ENCODE measurements at regions not wholly inside any gene's neighbourhood (a gene's known extent, or its start where the extent isn't known, plus 50 kb on each side); places are given as distances from the start of the nearest gene placed in this dataset.

GRCh38 chr2:129757366-129757914 lies 222.0 kb upstream of the RAB6C start:
- intact Hi-C loops (cut with DNase I, micrococcal nuclease) = no loop called here
- no peak for TF ChIP-seq CTCF (IDR thresholded peaks at IDR 0.05)

GRCh38 chr2:129757915-129758783 lies 221.3 kb upstream of the RAB6C start:
- no peaks in the 10 kb centered on the region for H3K36me3 Mint-ChIP-seq (ENCODE audit: low read depth)
- Histone ChIP-seq H3K9me3 (ENCODE audit: control insufficient read depth in 1 of 2, insufficient read depth in 1 of 2, low read length in 2 of 2) (peaks cover 0 to 20% of the 10 kb centered on the region in 2 experiments), H3K27me3 (ENCODE audit: control insufficient read depth in 1 of 2, insufficient read depth in 2 of 2, low read length in 2 of 2) (no peaks in the 10 kb centered on the region), H3K36me3 (ENCODE audit: insufficient read depth, low read length) (no peaks in the 10 kb centered on the region), H3K27ac (ENCODE audit: low read depth in 1 of 2, low read length in 2 of 2) (no peak overlapping the region), H3K4me3 (ENCODE audit: low read length) (no peak overlapping the region), H3K4me1 (ENCODE audit: insufficient read depth, low read length) (no peaks in the 10 kb centered on the region)
- DNase-seq (no peak), ATAC-seq (ENCODE audit: poor library complexity) (no peak)
- no peaks in the 10 kb centered on the region for H3K9me3 Mint-ChIP-seq
- TF ChIP-seq CTCF (IDR thresholded peaks at IDR 0.05) = no peak
- peaks cover 5% of the 10 kb centered on the region for H3K27me3 Mint-ChIP-seq
- H3K4me1 Mint-ChIP-seq (ENCODE audit: low read depth) = no peaks in the 10 kb centered on the region
- H3K4me3 Mint-ChIP-seq = no peak overlapping the region
- CTCF ChIA-PET = no interaction called here
- intact Hi-C loops (cut with DNase I, micrococcal nuclease) = no loop called here
- POLR2A ChIA-PET = no interaction called here
- no peak overlapping the region for H3K27ac Mint-ChIP-seq

More at GRCh38 chr2:129757366-129757914, 222.0 kb upstream of the RAB6C start:
- H3K9me3 Mint-ChIP-seq = no peaks in the 10 kb centered on the region
- POLR2A ChIA-PET = no interaction called here
- H3K27ac Mint-ChIP-seq = no peak overlapping the region
- ATAC-seq (ENCODE audit: poor library complexity) = no peak
- Histone ChIP-seq H3K36me3 (ENCODE audit: insufficient read depth, low read length) (no peaks in the 10 kb centered on the region), H3K4me1 (ENCODE audit: insufficient read depth, low read length) (no peaks in the 10 kb centered on the region), H3K27me3 (ENCODE audit: control insufficient read depth in 1 of 2, insufficient read depth in 2 of 2, low read length in 2 of 2) (no peaks in the 10 kb centered on the region), H3K4me3 (ENCODE audit: low read length) (no peak overlapping the region), H3K9me3 (ENCODE audit: control insufficient read depth in 1 of 2, insufficient read depth in 1 of 2, low read length in 2 of 2) (peaks cover 0 to 18% of the 10 kb centered on the region in 2 experiments), H3K27ac (ENCODE audit: low read depth in 1 of 2, low read length in 2 of 2) (no peak overlapping the region)
- no peaks in the 10 kb centered on the region for H3K36me3 Mint-ChIP-seq (ENCODE audit: low read depth)
- H3K4me3 Mint-ChIP-seq = no peak overlapping the region
- DNase-seq = no peak
- H3K4me1 Mint-ChIP-seq (ENCODE audit: low read depth) = no peaks in the 10 kb centered on the region
- CTCF ChIA-PET = no interaction called here
- peaks cover 5% of the 10 kb centered on the region for H3K27me3 Mint-ChIP-seq

GRCh38 chr2:129758784-129759471 lies 220.5 kb upstream of the RAB6C start:
- Mint-ChIP-seq H3K4me3 (no peak overlapping the region), H3K27ac (no peak overlapping the region), H3K36me3 (ENCODE audit: low read depth) (no peaks in the 10 kb centered on the region), H3K4me1 (ENCODE audit: low read depth) (no peaks in the 10 kb centered on the region), H3K9me3 (no peaks in the 10 kb centered on the region), H3K27me3 (peaks cover 5% of the 10 kb centered on the region)
- Histone ChIP-seq H3K9me3 (ENCODE audit: control insufficient read depth in 1 of 2, insufficient read depth in 1 of 2, low read length in 2 of 2) (peaks cover 0 to 22% of the 10 kb centered on the region in 2 experiments), H3K4me3 (ENCODE audit: low read length) (no peak overlapping the region), H3K27ac (ENCODE audit: low read depth in 1 of 2, low read length in 2 of 2) (no peak overlapping the region), H3K36me3 (ENCODE audit: insufficient read depth, low read length) (no peaks in the 10 kb centered on the region), H3K27me3 (ENCODE audit: control insufficient read depth in 1 of 2, insufficient read depth in 2 of 2, low read length in 2 of 2) (no peaks in the 10 kb centered on the region), H3K4me1 (ENCODE audit: insufficient read depth, low read length) (no peaks in the 10 kb centered on the region)
- no peak for ATAC-seq (ENCODE audit: poor library complexity)
- no peak for TF ChIP-seq CTCF (IDR thresholded peaks at IDR 0.05)
- POLR2A ChIA-PET = no interaction called here
- CTCF ChIA-PET = no interaction called here
- intact Hi-C loops (cut with DNase I, micrococcal nuclease) = no loop called here
- peak in 3 of 14 experiments; percentile 13 to 39 (median 33) for DNase-seq

All from CD4-positive, alpha-beta T cell (primary cell).